ENCODE measurements at regions not wholly inside any gene's neighbourhood (a gene's known extent, or its start where the extent isn't known, plus 50 kb on each side); places are given as distances from the start of the nearest gene placed in this dataset.

DNA sequence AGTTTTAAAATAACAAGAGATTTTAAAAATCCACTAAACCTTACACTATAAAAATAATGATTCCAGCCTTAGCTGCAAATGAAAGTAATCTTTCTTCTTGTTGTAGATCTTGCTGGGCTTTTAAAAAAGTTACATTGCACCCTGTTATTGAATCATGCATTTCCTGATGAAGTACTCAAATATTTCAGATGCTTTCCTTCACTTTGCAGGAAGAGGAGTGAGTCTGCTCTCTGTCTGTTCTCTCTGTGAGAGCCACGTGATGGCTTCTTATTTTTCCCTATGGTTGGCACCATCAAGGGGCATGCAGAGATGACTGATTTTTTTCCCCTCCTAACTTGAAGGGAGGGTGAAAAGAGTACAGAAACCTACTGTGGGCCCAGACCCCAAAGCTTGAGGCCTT is 262.7 kb downstream of the ATP23 start:
- DNase-seq, result no peak

DNA sequence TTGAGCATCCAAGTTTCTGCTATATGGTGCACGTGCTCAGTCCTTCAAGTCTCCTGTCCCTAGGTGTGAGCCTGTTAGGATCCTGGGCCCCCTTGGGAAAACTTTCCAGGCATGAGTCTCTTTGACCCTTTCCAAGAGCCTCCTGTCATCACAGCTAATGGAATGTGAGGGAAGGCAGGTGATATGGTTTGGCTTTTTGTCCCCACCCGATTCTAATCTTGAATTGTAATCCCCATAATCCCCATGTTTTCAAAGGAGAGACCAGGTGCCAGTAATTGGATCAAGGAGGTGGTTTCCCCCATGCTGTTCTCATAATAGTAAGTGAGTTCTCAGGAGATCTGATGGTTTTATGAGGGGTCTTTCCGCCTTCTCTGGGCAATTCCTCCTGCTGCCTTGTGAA is 265.5 kb downstream of the ATP23 start:
- no peak for DNase-seq

DNA sequence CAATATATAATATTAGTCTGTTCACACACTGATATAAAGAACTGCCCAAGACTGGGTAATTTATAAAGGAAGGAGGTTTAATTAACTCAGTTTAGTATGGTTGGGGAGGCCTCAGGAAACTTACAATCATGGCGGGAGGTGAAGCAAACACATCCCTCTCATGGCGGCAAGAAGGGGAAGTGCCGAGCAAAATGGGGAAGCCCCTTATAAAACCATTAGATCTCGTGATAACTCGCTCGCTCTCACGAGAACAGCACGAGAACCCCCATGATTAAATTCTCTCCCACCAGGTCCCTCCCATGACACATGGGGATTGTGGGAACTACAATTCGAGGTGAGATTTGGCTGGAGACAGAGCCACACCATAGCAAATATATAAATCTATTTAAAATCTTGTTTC is 269.8 kb downstream of the ATP23 start:
- no peak for DNase-seq

DNA sequence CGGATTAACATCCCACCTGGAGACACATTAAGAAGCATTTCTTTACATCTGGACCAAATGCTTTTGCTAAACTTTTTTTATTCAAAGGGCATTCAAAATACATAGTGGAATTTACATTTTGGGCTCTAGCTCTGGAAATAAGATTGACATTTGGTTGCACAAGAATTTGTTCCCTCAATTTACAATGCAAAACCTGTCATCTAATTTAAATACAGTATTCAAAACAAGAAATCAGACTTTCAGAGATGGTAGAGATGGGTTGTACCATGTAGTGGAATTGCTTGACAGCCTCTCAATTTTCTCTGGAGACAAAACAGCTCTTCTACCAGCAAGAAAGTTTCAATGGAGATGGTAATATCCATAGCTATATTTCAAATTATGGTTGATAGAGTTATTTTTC is 275.8 kb downstream of the ATP23 start:
- DNase-seq, result no peak

- DNase-seq, result no peak
These were observed 283.3 kb downstream of the ATP23 start for GRCh38 chr12:58224536-58225105.

GRCh38 chr12:58225203-58225877 is 284.0 kb downstream of the ATP23 start:
- DNase-seq, result no peak

DNA sequence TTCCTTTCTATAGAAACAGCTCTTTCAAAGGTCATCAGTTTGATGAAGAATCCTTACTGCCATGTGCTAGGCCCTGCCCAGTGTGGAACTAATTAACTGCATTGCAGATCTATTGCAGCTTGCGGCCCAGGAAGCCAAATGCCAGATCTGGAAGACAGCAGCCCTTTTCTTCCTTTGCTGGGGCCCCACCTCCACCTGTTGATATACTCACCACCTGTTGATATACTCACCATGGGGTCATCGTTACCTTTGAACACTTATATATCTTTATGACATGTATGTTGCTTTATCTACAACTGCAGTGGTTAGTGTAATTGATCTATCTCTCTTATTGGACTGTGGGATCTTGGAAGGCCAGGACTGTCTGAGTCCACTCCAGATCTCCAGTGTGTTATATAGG is 292.5 kb downstream of the ATP23 start:
- no peak for DNase-seq

GRCh38 chr12:58238411-58238810 is 297.0 kb downstream of the ATP23 start:
- no peak for DNase-seq

- DNase-seq, result no peak
These were observed 299.7 kb downstream of the ATP23 start for GRCh38 chr12:58241099-58241498.

DNA sequence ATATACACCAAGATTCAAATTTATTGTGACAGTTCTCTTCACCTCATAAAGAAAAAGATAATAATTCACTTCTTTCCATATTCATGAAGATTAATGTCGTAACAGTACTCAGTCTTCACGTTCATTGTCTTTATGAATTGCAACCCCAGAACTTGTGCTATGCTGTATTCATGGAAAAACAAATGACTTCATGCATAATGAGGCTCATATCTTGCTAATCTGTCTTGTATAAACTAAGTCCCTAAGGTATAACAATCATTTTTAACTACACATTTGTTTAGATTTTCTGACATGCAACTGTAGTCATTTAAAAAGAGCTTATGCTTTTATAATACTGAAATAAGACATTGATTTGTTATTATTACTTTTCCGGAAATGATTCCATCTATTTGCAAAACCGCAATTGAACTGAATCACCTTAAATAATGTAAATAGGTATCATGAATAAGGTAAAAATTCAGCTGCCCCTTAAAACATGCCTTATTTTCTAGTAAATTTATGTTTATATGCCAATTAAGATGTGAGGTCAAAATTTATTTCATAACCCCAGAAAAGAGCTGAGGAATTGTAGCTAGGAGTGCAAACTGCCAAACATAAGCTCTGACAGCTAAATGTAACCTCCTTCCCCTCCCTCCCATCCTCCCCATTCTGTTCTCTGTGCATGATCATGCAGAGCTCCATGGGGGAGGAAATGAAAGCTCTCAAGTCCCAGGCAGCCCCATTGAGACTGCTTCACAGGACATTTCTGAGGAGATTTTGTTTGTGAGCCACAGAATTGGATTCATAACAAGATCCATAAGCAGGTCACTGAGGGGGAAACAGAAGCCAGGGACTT is 301.6 kb downstream of the ATP23 start:
- DNase-seq, result no peak

- DNase-seq, result no peak
These were observed 306.3 kb downstream of the ATP23 start for GRCh38 chr12:58247633-58248032.

DNA sequence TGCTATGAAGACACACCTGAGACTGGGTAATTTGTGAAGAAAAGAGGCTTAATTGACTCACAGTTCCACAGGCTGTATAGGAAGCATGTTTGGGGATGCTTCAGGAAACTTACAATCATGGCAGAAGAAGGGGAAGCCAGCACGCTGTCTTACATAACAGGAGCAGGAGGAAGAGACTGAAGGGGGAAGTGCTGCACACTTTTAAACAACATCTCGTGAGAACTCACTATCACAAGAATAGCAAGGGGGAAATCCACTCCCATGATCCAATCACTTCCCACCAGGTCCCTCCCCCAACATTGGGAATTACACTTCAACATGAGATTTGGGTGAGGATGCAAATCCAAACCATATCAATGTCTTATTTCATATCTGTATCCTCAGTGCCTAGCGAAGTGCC is 307.2 kb downstream of the ATP23 start:
- no peak for DNase-seq

- DNase-seq, result no peak
These were observed 308.2 kb downstream of the ATP23 start for GRCh38 chr12:58249610-58250009.

DNA sequence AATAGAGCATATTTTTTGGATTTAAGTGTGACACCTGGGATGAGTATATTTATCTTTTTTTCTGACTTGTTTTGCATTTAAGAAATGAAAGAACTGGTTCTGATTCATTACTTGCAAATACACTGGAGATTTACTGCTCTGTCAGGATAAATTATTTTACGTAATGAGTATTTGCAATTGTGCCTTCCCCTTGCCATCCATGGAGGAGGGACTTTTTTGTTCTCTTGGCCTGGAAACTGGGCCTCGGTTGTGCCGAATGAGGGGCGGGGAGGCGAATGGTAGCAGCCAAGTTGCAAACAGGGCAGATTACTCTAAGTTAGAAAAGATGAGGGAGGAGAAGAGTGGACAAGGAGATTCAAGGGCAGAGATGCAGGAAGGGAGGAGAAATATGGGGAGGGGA is 308.7 kb downstream of the ATP23 start:
- no peak for DNase-seq

DNA sequence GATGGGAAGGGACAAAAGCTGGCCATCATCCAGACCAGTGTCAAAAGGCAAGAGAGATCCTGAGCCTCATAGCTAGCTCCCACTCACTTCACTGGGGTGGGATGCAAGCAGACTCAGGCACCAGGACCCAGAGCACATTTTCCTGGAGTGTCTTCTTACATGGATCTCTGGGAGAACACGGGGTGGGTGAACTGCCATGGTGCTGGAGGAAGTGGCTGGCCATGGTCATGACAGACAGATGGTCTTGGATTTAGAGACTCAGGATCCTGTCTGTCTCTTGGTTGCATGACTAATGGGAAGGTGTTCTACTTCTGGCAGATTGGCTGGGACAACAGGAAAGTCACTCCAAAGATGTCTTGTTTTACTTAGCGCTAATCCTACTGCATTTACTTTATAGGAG is 311.5 kb downstream of the ATP23 start:
- DNase-seq, result no peak

- DNase-seq, result no peak
These were observed 312.3 kb downstream of the ATP23 start for GRCh38 chr12:58253663-58254062.

- DNase-seq, result no peak
These were observed 313.2 kb downstream of the ATP23 start for GRCh38 chr12:58254463-58255100.

- DNase-seq, result no peak
These were observed 321.4 kb downstream of the ATP23 start for GRCh38 chr12:58262796-58263195.

DNA sequence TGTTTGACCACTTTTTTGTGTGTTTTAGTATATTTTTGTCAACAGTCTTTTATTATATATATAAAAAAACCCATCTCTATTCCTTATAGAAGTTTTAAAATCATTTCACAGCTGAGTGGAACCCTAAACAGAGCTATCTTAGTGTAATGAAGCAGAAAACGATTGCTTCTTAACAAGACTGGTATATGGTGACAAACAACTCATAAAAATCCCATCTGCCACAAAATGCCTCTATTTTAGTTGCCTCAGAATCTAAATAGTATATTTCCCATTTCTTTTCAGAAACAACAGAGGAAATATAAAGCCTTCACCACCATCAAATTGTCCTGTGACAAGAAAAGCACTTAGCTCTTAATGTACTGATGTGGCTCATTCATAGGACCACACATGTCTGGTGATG is 322.4 kb downstream of the ATP23 start:
- no peak for DNase-seq

DNA sequence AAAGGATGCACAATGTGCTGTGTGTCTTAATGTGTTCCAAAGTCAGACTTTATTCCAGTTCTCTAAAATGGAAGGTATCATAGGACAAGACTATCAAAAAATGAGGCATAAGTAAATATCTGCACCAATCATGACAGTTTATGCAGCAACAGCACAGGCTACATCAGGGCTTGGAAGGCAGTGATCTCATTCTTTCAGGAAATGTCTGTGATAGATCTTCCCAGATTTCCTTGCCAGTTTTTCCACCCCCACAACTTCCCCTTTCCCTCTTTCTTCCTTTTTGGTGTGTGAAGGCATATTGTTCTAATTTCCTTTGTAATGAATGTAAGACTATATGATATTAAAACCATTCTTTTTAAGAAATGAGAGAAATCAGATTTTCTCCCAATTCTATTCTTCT is 326.7 kb downstream of the ATP23 start:
- no peak for DNase-seq

GRCh38 chr12:58269476-58269875 is 328.1 kb downstream of the ATP23 start:
- no peak for DNase-seq

DNA sequence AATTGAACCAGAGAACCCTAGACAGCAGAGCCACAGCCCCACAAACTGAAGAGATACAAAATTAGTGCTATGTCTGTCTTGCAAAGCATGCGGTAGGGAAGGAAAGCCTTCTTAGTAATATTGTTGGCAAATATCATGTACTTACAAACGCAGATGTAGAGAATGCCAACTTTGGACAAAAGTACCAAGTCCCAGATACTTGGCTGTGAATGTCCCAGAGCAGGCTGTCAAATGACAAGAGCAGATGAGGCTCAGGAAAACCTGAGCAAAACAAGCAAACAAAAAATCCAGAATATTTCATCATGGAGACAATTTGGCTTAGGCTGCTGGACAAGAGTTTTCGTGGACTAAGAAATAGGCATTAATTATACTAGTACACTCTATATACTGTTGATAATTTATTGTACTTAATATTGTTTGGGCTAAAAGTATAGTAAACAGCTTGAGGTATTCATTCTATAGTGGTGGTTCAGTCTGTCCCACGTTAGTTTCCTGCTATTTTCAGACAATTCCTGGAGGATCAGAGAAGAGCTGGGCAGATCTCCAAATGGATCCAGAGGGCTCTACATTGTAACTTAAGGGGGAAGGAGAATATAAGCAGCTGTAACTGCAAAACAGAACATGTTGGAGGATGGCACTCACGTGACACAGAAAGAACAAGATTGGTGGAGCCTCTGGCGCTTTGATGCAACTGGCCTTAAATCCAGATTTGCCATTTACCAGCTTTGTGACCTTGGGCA is 329.8 kb downstream of the ATP23 start:
- no peak for DNase-seq

- no peak for DNase-seq
These were observed 331.1 kb downstream of the ATP23 start for GRCh38 chr12:58272461-58272860.
